Activated CD4-positive, alpha-beta T cell treated with anti-CD3 and anti-CD28 coated beads for 36 hours (primary cell): ENCODE measurements at regions not wholly inside any gene's neighbourhood (a gene's known extent, or its start where the extent isn't known, plus 50 kb on each side); places are given as distances from the start of the nearest gene placed in this dataset.

Experiments
- ATAC-seq: fragments of 200-7000 bp; cut with Tn5 transposase; one replicate; pipeline ENCODE4 v1.10.0; 2021; ENCODE audit warnings: mild to moderate bottlenecking, moderate library complexity
- CTCF ChIA-PET: fragments of 350-600 bp; sonication (Branson Sonifier 250); formaldehyde crosslinking; loops from one replicate; lab custom pipeline; 2021; ENCODE audit warnings: antibody characterized with exemption; lab: Charles Lee
- POLR2A ChIA-PET: fragments of 350-600 bp; sonication (Branson Sonifier 250); formaldehyde crosslinking; loops from one replicate; lab custom pipeline; 2021; ENCODE audit warnings: antibody characterized with exemption, inconsistent platforms; lab: Charles Lee
- DNase-seq: peaks from one replicate; pipeline ENCODE4 v3.0.0-alpha.2; 2020
- H3K27ac Mint-ChIP-seq: one replicate; pipeline ENCODE4 v1.8.0; 2021; ENCODE audit warnings: mixed read lengths
- H3K27me3 Mint-ChIP-seq: one replicate; pipeline ENCODE4 v1.8.0; 2021; ENCODE audit warnings: mixed read lengths
- H3K36me3 Mint-ChIP-seq: one replicate; pipeline ENCODE4 v1.8.0; 2021; ENCODE audit warnings: low read depth, mixed read lengths
- H3K4me1 Mint-ChIP-seq: one replicate; pipeline ENCODE4 v1.8.0; 2021; ENCODE audit warnings: mixed read lengths
- H3K4me3 Mint-ChIP-seq: one replicate; pipeline ENCODE4 v1.8.0; 2021; ENCODE audit warnings: mild to moderate bottlenecking, moderate library complexity, mixed read lengths
- H3K9me3 Mint-ChIP-seq: one replicate; pipeline ENCODE4 v1.8.0; 2021; ENCODE audit warnings: low read depth, mixed read lengths
- intact Hi-C, 2 experiments: fragments of 100-400 bp; cut with DNase I in 1 of 2; cut with micrococcal nuclease in 1 of 2; formaldehyde crosslinking; loops; one replicate each; pipeline versions ENCODE4 v1.14.2 to v1.15.1; 2022 to 2024; cut with DNase I, micrococcal nuclease

- no peak overlapping the region for H3K27ac Mint-ChIP-seq
- ATAC-seq (no peak), DNase-seq (no peak)
- intact Hi-C loops, result no loop called here
- H3K4me3 Mint-ChIP-seq, result no peak overlapping the region
- ChIA-PET CTCF (interaction anchor here (0.6 kb wide), 1 partner anchor 10 kb away, joined by 3 read pairs; no protein-coding TSS in a partner anchor), POLR2A (no interaction called here)
- H3K36me3 Mint-ChIP-seq, result no peaks in the 10 kb centered on the region
- H3K9me3 Mint-ChIP-seq, result no peaks in the 10 kb centered on the region
- H3K4me1 Mint-ChIP-seq, result peaks cover 7% of the 10 kb centered on the region
- H3K27me3 Mint-ChIP-seq, result peaks cover 16% of the 10 kb centered on the region
Measured at GRCh38 chr2:226487573-226487972, 312.0 kb downstream of the IRS1 start.

- H3K9me3 Mint-ChIP-seq, result no peaks in the 10 kb centered on the region
- no peak overlapping the region for H3K4me3 Mint-ChIP-seq
- peaks cover 2% of the 10 kb centered on the region for H3K4me1 Mint-ChIP-seq
- no peaks in the 10 kb centered on the region for H3K36me3 Mint-ChIP-seq
- ChIA-PET CTCF (interaction anchor here (1.4 kb wide), 1 partner anchor 9 kb away, joined by 3 read pairs; no protein-coding TSS in a partner anchor), POLR2A (no interaction called here)
- peaks cover 12% of the 10 kb centered on the region for H3K27me3 Mint-ChIP-seq
- intact Hi-C loops, result no loop called here
- H3K27ac Mint-ChIP-seq, result no peak overlapping the region
- ATAC-seq (no peak), DNase-seq (no peak)
Measured at GRCh38 chr2:226483745-226484619, 315.6 kb downstream of the IRS1 start.

- ChIA-PET CTCF (interaction anchor here (0.6 to 1.4 kb wide), 2 partner anchors 10 to 687 kb away, joined by 3 read pairs; no protein-coding TSS in a partner anchor), POLR2A (no interaction called here)
- no peaks in the 10 kb centered on the region for H3K36me3 Mint-ChIP-seq
- no peak for ATAC-seq
- no peaks in the 10 kb centered on the region for H3K9me3 Mint-ChIP-seq
- DNase-seq, result no peak
- peaks cover under 1% of the 10 kb centered on the region for H3K4me1 Mint-ChIP-seq
- no peak overlapping the region for H3K4me3 Mint-ChIP-seq
- intact Hi-C loops, result no loop called here
- H3K27me3 Mint-ChIP-seq, result peaks cover 12% of the 10 kb centered on the region
- no peak overlapping the region for H3K27ac Mint-ChIP-seq
Measured at GRCh38 chr2:226483143-226483542, 316.5 kb downstream of the IRS1 start.

- H3K27ac Mint-ChIP-seq, result no peak overlapping the region
- peaks cover 7% of the 10 kb centered on the region for H3K27me3 Mint-ChIP-seq
- H3K4me3 Mint-ChIP-seq, result no peak overlapping the region
- intact Hi-C loops, result no loop called here
- H3K4me1 Mint-ChIP-seq, result no peaks in the 10 kb centered on the region
- H3K9me3 Mint-ChIP-seq, result no peaks in the 10 kb centered on the region
- POLR2A ChIA-PET, result no interaction called here
- DNase-seq (no peak), ATAC-seq (no peak)
- CTCF ChIA-PET, result interaction anchor here (0.7 to 0.8 kb wide), 3 partner anchors 47 to 148 kb away, joined by 3 to 4 read pairs (median 3); no protein-coding TSS in a partner anchor
- no peaks in the 10 kb centered on the region for H3K36me3 Mint-ChIP-seq
Measured at GRCh38 chr2:226478109-226478809, 321.4 kb downstream of the IRS1 start.

- intact Hi-C loops, result no loop called here
- H3K27ac Mint-ChIP-seq, result no peak overlapping the region
- DNase-seq (no peak), ATAC-seq (no peak)
- ChIA-PET POLR2A (no interaction called here), CTCF (interaction anchor here (0.7 kb wide), 2 partner anchors 48 to 52 kb away, joined by 3 read pairs; no protein-coding TSS in a partner anchor)
- H3K27me3 Mint-ChIP-seq, result peaks cover 9% of the 10 kb centered on the region
- H3K9me3 Mint-ChIP-seq, result no peaks in the 10 kb centered on the region
- no peaks in the 10 kb centered on the region for H3K36me3 Mint-ChIP-seq
- no peak overlapping the region for H3K4me3 Mint-ChIP-seq
- H3K4me1 Mint-ChIP-seq, result no peaks in the 10 kb centered on the region
Measured at GRCh38 chr2:226477221-226478108, 322.2 kb downstream of the IRS1 start.

- ChIA-PET POLR2A (no interaction called here), CTCF (interaction anchor here (0.6 kb wide), 1 partner anchor 1565 kb away, joined by 3 read pairs; no protein-coding TSS in a partner anchor)
- H3K27me3 Mint-ChIP-seq, result peaks cover 9% of the 10 kb centered on the region
- ATAC-seq (no peak), DNase-seq (no peak)
- no peaks in the 10 kb centered on the region for H3K9me3 Mint-ChIP-seq
- H3K4me1 Mint-ChIP-seq, result no peaks in the 10 kb centered on the region
- H3K4me3 Mint-ChIP-seq, result no peak overlapping the region
- intact Hi-C loops, result no loop called here
- no peak overlapping the region for H3K27ac Mint-ChIP-seq
- no peaks in the 10 kb centered on the region for H3K36me3 Mint-ChIP-seq
Measured at GRCh38 chr2:226475650-226476049, 324.0 kb downstream of the IRS1 start.

- no peaks in the 10 kb centered on the region for H3K4me1 Mint-ChIP-seq
- POLR2A ChIA-PET, result no interaction called here
- no peak overlapping the region for H3K4me3 Mint-ChIP-seq
- intact Hi-C loops, result no loop called here
- H3K36me3 Mint-ChIP-seq, result no peaks in the 10 kb centered on the region
- H3K27ac Mint-ChIP-seq, result no peak overlapping the region
- peaks cover 9% of the 10 kb centered on the region for H3K27me3 Mint-ChIP-seq
- DNase-seq (no peak), ATAC-seq (no peak)
- no peaks in the 10 kb centered on the region for H3K9me3 Mint-ChIP-seq
- CTCF ChIA-PET, result interaction anchor here (1.1 kb wide), 1 partner anchor 12 kb away, joined by 5 read pairs; no protein-coding TSS in a partner anchor
Measured at GRCh38 chr2:226474131-226474530, 325.5 kb downstream of the IRS1 start.

GRCh38 chr2:226471987-226472470, 327.6 kb downstream of the IRS1 start:
- Mint-ChIP-seq H3K27me3 (peaks cover 5% of the 10 kb centered on the region), H3K4me1 (no peaks in the 10 kb centered on the region), H3K4me3 (no peak overlapping the region), H3K27ac (no peak overlapping the region), H3K9me3 (no peaks in the 10 kb centered on the region), H3K36me3 (no peaks in the 10 kb centered on the region)
- no peak for ATAC-seq
- ChIA-PET POLR2A (no interaction called here), CTCF (no interaction called here)
- DNase-seq, result no peak
- intact Hi-C loops, result loop anchor here in 1 of 2 experiments (2.0 kb wide), 1 partner anchor 25 kb away; no protein-coding TSS in a partner anchor

- intact Hi-C loops, result no loop called here
- CTCF ChIA-PET, result no interaction called here
- Mint-ChIP-seq H3K4me1 (no peaks in the 10 kb centered on the region), H3K36me3 (no peaks in the 10 kb centered on the region), H3K9me3 (no peaks in the 10 kb centered on the region), H3K27ac (no peak overlapping the region), H3K27me3 (no peaks in the 10 kb centered on the region), H3K4me3 (no peak overlapping the region)
- POLR2A ChIA-PET, result no interaction called here
- no peak for DNase-seq
- no peak for ATAC-seq
Measured at GRCh38 chr2:226467633-226468032, 332.0 kb downstream of the IRS1 start.

GRCh38 chr2:226467221-226467620, 332.4 kb downstream of the IRS1 start:
- no peak for ATAC-seq
- H3K27me3 Mint-ChIP-seq, result no peaks in the 10 kb centered on the region

GRCh38 chr2:226466589-226466988, 333.0 kb downstream of the IRS1 start:
- H3K4me1 Mint-ChIP-seq, result no peaks in the 10 kb centered on the region
- no peak for ATAC-seq
- ChIA-PET CTCF (no interaction called here), POLR2A (no interaction called here)
- no peak overlapping the region for H3K27ac Mint-ChIP-seq
- no peak for DNase-seq
- H3K27me3 Mint-ChIP-seq, result no peaks in the 10 kb centered on the region
- intact Hi-C loops, result no loop called here
- H3K36me3 Mint-ChIP-seq, result no peaks in the 10 kb centered on the region
- no peak overlapping the region for H3K4me3 Mint-ChIP-seq
- no peaks in the 10 kb centered on the region for H3K9me3 Mint-ChIP-seq

More at GRCh38 chr2:226467221-226467620, 332.4 kb downstream of the IRS1 start:
- no peaks in the 10 kb centered on the region for H3K4me1 Mint-ChIP-seq
- H3K36me3 Mint-ChIP-seq, result no peaks in the 10 kb centered on the region
- no peak overlapping the region for H3K27ac Mint-ChIP-seq
- POLR2A ChIA-PET, result no interaction called here
- intact Hi-C loops, result no loop called here
- no peak overlapping the region for H3K4me3 Mint-ChIP-seq
- no peak for DNase-seq
- H3K9me3 Mint-ChIP-seq, result no peaks in the 10 kb centered on the region
- CTCF ChIA-PET, result no interaction called here
